ENCODE measurements at regions not wholly inside any gene's neighbourhood (a gene's known extent, or its start where the extent isn't known, plus 50 kb on each side); places are given as distances from the start of the nearest gene placed in this dataset.
"Not testable (repeated sequence)": the region's sequence is repeated elsewhere in the genome, so short reads cannot be mapped to it uniquely, and the experiment has no call there.

DNA sequence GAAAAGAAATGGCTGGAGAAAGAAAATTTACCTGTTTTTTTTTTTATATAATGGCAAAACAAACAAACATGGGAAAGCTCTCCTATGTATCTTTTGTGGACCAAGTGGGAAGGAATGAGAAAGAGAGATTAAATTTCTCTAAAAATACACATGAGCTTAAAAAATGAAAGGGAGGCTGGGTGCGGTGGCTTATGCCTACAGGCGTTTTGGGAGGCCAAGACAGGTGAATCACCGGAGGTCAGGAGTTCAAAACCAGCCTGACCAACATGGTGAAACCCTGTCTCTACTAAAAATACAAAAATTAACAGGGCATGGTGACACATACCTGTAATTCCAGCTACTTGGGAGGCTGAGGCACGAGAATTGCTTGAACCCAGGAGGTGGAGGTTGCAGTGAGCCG is 388.0 kb downstream of the TFAP2B start:
- TF ChIP-seq, protein P1, sequence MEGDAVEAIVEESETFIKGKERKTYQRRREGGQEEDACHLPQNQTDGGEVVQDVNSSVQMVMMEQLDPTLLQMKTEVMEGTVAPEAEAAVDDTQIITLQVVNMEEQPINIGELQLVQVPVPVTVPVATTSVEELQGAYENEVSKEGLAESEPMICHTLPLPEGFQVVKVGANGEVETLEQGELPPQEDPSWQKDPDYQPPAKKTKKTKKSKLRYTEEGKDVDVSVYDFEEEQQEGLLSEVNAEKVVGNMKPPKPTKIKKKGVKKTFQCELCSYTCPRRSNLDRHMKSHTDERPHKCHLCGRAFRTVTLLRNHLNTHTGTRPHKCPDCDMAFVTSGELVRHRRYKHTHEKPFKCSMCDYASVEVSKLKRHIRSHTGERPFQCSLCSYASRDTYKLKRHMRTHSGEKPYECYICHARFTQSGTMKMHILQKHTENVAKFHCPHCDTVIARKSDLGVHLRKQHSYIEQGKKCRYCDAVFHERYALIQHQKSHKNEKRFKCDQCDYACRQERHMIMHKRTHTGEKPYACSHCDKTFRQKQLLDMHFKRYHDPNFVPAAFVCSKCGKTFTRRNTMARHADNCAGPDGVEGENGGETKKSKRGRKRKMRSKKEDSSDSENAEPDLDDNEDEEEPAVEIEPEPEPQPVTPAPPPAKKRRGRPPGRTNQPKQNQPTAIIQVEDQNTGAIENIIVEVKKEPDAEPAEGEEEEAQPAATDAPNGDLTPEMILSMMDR (IDR thresholded peaks at IDR 0.05), result not testable (repeated sequence)
- TF ChIP-seq POLR2A (IDR thresholded peaks at IDR 0.05), result not testable (repeated sequence)

All from heart left ventricle (tissue), 13 donors.